Activated gamma-delta T cell treated with anti-CD3 and anti-CD28 coated beads, Interleukin-2, amount 50 U/mL, for 16 hours (primary cell): ENCODE measurements at regions not wholly inside any gene's neighbourhood (a gene's known extent, or its start where the extent isn't known, plus 50 kb on each side); places are given as distances from the start of the nearest gene placed in this dataset.
"Not testable (repeated sequence)": the region's sequence is repeated elsewhere in the genome, so short reads cannot be mapped to it uniquely, and the experiment has no call there.

Experiments
- DNase-seq: peaks from one replicate; pipeline ENCODE4 v3.0.0-alpha.2; 2020; ENCODE audit warnings: low read depth

DNA sequence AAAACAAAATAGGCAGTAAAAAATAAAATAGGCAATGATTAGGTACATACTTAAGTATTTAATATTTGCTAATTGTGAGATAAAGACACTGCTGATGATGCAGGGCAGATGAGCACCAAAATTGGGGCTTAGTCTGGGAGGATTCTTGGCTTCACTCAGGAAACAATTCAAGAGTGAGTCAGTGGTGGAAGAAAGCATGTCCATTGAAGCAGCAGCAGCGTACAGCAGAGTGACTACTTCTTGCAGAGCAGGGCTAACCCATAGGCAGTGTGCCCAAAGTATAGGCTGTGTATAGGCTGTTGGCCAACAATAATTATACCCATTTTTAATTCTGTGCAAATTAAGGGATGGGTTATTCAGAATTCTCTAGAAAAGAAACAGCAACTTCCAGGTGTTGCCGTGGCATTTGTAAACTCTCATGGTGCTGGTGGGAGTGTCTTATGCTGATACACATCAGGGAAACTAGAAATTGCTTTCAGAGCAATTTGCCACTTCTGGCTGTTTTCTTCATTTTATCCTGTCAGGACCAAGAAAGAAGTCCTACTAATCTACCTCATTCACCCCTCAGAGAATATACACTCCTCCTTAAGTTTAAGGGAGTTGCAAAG, 317.3 kb upstream of the NAALADL2 start:
- DNase-seq: no peak

DNA sequence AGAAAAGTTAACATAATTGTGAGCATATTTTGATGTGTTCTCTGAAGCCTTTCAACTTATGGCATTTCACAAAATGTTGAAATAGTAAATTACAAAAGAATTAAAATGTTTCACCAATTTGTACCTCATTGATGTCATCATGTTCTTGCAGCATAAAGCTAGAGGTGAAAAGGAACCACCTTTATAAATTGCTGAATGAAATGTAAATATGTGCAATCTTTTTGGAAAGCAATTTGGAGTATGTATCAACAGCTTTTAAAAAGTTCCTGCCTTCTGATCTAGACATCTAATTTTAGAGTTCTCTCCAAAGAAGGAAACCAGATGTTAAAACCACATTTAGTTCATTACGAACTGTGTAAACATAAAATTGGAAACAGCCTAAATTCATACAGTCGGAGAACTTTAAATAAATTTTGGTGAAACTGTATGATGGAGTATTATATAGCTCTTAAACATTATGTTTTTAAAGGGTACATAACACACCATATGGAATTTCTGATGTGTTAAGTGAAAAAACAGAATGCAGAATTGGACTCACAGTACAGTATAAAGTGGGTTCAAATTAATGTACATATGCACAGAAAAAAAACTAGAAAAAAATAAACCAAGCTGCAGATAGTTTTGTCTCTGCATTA, 311.2 kb upstream of the NAALADL2 start:
- DNase-seq: no peak

DNA sequence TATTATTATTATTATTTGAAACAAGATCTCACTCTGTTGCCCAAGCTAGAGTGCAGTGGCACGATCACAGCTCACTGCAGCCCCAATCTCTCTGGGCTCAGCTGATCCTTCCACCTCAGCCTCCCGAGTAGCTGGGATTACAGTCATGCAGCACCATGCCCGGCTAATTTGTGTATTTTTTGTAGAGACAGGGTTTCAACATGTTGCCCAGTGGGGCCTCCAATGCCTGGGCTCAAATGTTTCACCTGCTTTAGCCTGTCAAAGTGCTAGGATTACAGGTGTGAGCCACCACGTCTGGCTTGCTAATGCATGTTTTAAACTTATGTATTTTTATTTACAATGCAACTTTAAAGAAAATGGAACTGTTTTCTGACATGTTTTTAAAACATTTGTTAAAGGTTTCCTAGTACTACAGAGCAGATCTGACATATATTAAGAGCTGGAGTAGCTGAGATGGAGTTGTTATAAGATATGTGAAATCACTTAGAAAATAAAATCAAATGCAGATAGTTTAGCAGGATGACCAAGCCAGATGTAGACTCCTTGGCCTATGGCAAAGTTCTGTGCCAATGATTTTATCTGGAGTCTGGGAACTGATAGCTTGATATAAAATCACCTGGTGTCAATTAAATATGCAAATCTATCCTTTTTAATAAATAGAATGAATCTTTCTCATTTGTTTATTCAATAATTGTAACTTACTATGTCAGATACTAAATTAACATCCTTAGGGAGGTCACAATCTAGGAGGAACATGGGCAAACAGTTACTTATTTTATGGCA, 310.1 kb upstream of the NAALADL2 start:
- DNase-seq: no peak

DNA sequence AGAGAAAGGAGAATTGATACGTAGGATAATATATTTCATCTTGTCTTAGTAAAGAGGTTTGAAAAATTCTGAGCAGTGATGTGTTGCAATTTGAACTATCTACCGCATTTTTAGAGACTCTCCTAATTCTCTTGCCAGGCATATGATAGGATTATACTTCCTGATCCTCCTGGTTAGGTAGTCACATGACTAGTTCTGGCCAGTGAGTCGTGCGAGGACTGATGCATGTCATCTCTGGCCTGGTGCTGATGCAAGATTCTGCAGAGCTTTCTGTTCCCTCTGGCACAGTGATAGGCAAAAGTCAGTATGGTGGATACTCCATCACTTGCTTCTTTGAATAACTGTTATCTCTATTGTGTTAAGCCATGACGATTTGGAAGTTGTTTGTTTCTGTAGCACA, 277.6 kb upstream of the NAALADL2 start:
- DNase-seq: no peak

DNA sequence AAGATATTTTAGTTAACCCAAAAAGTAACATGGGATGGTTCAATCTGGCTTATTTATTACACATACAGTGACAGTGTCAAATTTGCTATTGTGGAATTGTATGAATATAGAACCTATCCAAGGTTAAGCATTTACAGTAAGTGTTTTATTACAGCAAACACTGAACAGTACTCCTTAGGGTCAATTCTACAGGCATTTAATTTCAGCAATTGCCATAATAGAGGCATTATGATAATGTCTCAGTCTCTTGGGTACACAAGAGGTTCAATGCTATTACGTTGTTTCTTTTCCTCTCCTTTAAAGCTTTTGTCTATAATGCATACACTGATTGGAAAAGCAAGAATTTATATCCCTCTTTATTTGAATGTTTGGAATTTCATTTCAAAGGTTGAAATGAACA, 275.7 kb upstream of the NAALADL2 start:
- DNase-seq: no peak

DNA sequence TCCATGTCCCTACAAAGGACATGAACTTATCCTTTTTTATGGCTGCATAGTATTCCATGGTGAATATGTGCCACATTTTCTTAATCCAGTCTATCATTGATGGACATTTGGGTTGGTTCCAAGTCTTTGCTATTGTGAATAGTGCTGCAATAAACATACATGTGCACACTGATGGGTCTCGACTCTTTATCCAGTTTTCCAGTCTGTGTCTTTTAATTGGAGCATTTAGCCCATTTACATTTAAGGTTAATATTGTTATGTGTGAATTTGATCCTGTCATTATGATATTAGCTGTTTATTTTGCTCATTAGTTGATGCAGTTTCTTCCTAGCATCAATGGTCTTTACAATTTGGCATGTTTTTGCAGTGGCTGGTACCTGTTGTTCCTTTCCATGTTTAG, 272.0 kb upstream of the NAALADL2 start:
- DNase-seq: not testable (repeated sequence)

DNA sequence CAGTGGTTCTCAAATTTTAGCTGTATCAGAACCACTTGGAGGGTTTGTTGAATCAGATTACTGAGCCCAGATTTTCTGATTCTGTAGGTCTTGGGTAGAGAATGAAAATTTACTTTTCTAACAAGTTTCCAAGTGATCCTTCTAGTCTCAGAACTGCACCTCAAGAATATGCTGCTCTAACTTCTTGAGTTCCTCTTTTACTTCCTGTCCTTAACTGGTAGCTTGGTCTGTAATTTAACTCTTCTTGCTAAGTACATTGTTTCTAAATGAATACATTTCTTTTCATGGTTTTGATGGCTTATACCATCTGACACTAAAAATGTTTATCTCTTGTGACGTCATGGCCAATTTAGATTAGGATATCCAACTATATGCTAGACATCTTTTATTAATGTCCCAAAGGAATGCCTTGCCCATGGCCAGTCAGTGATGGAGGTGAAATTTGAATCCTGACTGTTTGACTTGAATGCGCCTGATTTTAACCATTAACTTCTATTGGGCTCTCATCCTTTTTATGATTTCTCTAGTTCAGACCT, 262.6 kb upstream of the NAALADL2 start:
- DNase-seq: no peak

DNA sequence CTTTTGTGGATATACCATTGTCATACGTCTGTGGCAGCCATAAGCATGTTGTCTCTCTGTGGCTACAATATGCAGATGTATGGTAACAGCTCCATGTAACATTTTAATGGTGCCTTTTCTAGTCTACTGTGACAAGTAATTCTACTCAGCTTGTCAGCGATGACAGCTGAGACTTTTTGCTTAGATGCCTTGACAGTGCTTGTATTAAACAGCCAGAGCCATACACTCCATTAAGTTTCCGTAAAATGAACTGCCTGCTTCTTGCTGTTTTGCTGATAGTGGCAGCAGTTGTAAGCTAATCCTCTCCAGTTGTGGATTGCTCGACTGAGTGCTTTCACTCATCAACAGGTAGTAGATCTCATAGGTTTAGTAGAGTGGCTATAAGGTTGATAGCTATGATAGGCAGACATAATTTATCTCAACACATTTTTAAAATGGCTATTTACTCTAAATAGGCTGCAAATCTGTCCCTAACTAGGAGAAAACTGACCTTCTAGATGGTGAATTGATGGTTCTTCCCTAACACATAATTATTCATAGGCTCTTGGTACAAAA, 260.2 kb upstream of the NAALADL2 start:
- no peak for DNase-seq

DNA sequence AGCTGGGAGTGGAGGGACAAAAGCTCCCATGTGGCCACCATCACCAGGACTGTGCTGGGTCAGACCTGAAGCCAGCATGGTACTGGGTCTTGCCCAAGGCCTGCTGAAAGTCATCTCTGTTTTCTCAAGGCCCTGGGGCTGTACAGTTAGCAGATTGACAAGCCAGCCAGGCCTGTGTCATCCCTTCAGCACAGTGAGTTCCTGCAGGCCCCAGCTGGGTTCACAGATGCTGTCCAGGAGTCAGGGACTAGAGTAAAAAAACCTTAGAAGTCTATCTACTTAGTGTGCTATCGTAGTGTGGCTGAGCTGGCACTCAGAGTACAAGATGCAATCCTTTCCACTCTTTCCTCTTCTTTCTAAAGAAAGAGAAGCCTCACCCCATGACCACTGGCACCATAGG, 246.0 kb upstream of the NAALADL2 start:
- no peak for DNase-seq

DNA sequence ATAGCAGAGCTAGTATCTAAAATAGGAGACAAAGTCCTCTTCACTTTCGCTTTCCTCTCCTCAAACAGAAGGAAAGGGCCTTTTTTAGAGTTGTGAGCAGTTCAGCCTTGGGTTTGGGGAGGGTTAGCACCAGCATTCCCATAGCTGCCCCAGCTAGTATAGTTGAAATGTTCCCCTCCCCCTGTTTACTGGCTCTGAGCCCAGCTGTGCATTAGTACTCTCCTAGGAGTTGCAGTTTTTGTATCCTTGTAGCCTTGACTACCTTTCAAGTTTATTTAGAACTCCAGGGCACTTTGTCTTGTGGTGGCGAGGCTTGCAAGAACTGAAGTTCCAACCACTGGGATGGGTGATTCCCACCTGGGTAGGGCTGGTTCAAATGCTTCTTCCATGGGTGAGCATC, 245.1 kb upstream of the NAALADL2 start:
- no peak for DNase-seq

DNA sequence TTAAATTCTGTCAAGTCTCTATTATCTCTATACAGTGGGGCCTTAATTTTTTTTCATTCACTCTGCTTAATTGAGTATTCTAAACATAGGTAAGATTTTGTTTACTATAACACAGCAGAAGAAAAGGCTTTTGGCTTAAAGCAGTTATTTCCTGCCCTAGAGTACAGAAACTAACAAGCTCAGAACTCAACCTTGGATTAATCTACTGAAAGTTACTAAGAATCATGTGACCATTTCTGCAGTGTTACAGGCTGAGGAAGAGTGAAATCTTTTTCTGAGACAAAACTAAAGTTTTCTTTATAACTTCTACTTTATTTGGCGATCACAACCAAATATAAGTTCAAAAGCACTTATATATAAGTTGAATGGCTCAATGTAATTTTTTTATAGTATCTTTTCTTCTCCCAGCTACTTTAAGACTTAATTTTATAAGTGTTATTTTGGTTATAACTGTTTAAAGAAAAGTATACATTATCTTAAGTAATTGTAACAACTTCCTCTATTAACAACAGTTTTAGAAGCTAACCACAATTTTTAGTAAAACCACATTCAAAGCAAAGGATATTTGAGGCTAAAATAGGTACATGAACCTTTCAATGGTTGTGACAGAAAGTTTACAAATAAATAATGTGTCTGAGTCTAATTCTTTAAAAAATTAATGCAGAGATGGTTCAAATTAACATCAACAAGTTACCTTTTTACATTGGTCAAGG, 240.6 kb upstream of the NAALADL2 start:
- DNase-seq: no peak

DNA sequence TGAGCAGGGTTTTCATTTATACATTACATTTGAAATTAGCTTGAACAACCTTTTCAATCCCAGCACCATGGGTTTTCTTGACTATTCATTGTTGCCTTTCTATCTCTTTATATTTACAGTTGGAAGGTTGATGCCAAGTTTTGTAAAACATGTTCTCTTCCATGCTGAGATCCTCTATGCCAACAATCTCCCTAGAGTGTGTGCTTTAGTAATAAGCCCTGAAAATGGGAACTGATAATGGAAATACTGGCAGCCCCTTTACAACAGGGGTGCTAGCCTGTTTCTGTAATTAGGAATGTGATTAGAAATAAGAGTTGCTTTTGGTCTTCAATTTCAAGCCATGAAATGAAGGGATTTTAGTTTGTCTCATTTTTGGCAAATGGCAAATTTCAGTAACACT, 239.9 kb upstream of the NAALADL2 start:
- no peak for DNase-seq

DNA sequence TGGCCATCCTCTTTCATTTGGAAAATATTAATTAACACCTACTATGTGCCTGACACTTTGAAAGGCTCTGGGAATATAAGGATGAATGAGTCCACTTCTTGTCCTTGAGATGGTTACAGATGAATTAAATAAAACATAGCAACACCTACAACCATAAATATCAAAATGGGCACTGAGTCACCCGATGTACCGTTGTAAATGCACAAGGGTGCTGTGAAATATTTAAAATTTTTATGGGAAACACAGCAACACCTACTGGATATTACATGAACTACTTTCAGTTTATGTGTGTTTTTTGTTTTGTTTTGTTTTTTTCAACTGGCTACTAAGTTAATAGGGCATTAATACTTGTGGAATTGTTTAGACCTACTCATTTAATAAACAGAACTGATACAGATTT, 239.0 kb upstream of the NAALADL2 start:
- DNase-seq: no peak

DNA sequence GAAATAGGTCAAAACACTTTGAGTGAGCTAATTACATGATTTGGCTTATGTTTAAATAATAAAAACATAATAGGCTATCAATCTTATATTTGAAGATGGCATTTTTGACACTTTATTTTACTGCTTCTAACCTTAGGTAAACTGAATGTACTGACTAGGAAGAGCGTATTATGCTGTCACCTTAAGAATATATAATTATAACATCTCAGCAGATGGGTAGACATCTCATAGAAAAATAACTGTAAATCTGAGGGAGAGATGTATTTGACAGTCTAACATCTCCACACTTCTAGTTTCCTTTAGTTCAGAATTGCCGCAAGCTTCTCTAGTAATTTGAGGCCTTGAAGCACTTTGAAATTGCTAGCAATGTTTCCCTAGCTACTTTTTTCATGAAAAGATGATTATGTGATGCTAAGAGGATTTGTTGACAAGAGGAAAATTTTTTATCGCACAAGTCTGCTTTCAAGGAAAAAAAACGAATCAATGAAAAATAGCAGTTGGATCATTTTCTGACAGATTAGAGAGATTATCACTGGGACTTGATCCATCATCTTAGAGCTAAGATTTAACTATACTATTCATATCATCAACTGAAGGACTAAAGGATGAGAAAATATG, 238.2 kb upstream of the NAALADL2 start:
- DNase-seq: no peak

DNA sequence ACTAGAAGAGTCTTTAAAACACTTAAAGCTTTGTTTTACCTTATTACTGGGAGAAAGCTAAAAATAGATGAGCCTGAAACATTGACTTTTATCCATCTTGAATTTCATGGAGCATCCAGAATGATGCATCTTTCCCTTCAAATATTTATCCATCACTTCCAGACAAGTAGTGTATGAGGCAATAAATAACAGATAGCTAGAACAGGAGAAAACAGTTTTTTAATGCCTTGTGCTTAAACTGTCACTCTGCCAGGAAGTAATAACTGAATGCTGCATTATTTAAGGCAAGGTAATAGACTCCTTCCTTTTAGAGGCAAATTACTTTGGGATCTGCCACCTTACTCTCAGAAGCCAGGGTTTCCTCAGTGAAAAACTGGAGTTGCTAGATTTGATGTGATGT, 225.8 kb upstream of the NAALADL2 start:
- no peak for DNase-seq

DNA sequence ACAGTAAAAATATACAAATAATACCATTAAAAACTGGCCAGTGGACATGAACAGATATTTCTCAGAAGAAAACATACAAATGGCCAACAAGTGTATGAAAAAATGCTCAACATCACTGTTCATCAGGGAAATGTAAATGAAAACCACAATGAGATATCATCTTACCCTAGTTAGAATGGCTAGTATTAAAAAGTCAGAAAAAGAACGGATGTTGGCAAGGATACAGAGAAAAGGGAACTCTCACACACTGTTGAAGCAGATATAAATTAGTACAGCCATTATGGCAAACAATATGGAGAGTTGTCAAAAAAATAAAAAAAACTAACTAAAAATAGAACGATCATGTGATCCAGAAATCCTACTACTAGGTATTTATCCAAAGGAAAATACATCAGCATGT, 222.7 kb upstream of the NAALADL2 start:
- DNase-seq: no peak

DNA sequence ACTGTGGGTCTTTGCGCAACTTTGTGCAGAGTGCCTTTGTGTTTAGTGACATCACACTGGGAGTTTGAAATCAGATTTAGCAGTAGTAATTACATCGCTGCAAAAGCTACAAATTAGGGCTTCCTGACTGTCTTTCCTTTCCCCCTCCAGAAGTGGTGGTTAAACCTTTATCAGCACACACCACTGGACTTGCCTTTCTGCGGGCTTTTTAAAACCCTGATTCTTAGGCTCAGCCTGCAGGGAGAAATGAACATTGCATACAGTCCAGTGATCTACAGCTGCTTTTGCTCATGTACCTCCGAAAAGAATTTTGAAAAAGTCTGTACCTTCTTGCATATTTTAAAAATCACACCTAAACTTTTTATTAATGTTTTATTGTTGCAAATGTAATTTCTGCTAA, 219.7 kb upstream of the NAALADL2 start:
- no peak for DNase-seq

DNA sequence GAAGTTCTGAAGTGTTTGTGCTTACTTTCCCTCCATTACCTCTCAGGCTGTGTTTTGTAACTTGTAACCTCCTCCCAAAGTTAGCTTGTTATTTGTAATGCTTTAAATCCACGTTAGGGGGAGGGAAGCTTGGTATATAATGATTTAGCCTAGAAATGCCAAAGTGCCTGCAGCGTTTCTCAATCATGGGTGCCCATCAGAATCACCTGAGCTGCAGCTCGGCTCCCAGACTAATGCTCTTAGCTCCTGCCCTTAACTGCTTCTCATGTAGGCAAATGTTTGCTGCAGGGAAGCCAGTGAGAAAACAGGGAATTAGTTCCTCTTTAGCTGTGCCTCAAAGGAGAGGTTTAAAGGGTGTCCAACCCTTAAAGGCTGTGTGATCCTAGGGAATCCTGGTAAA, 219.2 kb upstream of the NAALADL2 start:
- no peak for DNase-seq

DNA sequence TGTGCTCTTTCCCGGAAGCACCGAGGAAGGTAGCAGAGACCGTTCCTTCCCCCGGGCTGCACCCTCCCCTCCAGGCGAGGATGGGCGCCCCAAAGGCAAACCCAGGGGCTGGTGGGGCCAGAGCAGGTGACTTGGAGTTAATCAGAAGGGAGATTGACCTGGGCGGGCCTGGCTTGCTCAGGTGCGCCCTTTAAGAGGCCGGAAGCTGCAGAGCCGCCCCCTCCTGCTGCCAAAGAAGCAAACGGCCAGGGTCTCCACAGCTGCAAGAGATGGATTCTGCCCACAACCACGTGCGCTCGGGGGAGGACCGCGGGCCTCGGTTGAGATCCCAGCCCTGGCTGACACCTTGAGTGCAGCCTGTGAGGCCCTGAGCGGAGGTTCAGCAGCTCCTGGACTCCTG, 218.2 kb upstream of the NAALADL2 start:
- DNase-seq: no peak

DNA sequence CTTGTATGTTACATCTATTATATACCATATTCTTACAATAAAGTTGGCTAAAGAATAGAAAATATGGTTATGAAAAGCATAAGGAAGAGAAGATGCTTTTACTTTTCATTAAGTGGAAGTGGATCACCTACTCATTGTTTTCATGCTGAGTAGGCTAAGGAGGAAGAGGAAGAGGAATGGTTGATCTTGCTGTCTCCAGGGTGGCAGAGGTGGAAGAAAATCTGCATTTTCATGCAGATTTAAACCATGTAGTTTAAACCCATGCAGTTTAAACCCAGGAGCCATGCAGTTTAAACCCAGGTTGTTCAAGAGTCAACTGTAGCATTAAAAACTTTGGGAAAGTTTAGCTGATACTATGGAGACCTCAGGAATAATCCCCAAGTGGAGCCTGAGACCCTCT, 214.8 kb upstream of the NAALADL2 start:
- no peak for DNase-seq

DNA sequence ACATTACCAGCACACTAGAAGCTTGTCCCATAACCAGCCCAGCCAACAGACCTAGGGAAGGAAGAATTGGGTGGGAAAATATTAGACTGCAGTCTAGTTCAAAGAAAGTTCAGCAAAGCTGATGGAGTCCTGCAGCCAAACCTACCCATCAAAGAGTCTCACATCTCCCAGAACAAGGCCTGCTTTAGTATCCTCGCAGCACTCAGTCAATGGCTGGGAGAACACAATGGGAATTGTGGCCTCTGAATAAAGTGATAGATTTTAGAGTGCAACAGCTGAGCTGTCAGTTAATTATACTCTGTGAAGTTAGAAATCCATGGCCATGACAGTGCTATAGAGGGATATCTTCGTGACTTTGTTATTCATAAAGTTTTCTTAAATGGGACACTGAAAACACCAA, 207.2 kb upstream of the NAALADL2 start:
- no peak for DNase-seq

DNA sequence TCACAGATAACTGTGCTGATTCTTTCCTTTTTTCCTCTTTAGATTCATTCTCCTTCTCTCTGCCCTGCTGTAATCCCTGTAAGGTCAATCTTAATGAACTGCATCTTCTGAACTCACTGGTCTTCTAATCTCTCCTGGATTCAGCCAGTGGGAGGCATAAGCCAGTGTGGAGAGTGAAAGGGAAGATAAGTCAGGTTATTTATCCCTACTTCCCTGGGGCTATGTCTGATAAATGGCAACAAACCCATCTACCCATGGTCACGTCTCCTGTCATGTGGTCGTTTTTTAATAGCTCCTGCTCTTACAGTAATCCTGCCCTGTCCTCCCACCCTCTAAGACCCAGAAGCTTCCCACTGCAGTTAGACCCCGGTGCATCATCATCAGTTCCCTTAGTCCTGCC, 199.6 kb upstream of the NAALADL2 start:
- no peak for DNase-seq
